HCT116 (cell line): ENCODE measurements at regions not wholly inside any gene's neighbourhood (a gene's known extent, or its start where the extent isn't known, plus 50 kb on each side); places are given as distances from the start of the nearest gene placed in this dataset.

Source experiments
- ATAC-seq: fragments of 200-7000 bp; cut with Tn5 transposase; 2 replicates; pipeline ENCODE4 v1.9.1; 2020; ENCODE audit warnings: mild to moderate bottlenecking, moderate library complexity
- BruUV-seq: library from RNA; stranded (reverse); fragments of 400-500 nt; replicated peaks from 2 replicates; lab custom pipeline; 2021; lab: Mats Ljungman, UMichigan
- CTCF ChIA-PET: fragments of 300-600 bp; sonication (Branson Sonifier 250); formaldehyde crosslinking; loops from one replicate; lab custom pipeline; 2021; ENCODE audit warnings: antibody characterized with exemption; lab: Charles Lee
- POLR2A ChIA-PET: fragments of 300-600, 350-600 bp; sonication (Branson Sonifier 250); formaldehyde crosslinking; loops from one replicate; lab custom pipeline; 2021; ENCODE audit warnings: antibody characterized with exemption; lab: Charles Lee
- RAD21 ChIA-PET, 2 experiments: fragments of 300-600 bp; sonication (Branson Sonifier 250); formaldehyde crosslinking; loops; one replicate each; lab custom pipeline; 2023; ENCODE audit warnings: low total read pairs in 2 of 2; ENCODE audit not compliant: uncharacterized antibody in 2 of 2, unreplicated experiment in 2 of 2, low non-redundant PET in 1 of 2; lab: Charles Lee
- DNase-seq: peaks from one replicate; pipeline ENCODE4 v3.0.0-alpha.2; 2010; ENCODE audit warnings: low read depth, low spot score
- H2AFZ ChIP-seq: fragments of 200-600 bp; shearing (Covaris generic), sonication (generic); 2 replicates; pipeline ENCODE4 v1.6.1; 2017; ENCODE audit warnings: low read depth, mixed run types, mixed read lengths, antibody characterized with exemption, low read length; ENCODE audit not compliant: poor library complexity, severe bottlenecking
- H3K27ac ChIP-seq: 2 replicates; pipeline ENCODE4 v1.5.1; 2012; ENCODE audit warnings: low read depth, low read length
- H3K27me3 ChIP-seq: fragments of 200-600 bp; sonication (generic); 2 replicates; pipeline ENCODE4 v1.6.1; 2016; ENCODE audit warnings: mixed run types, low read length, mixed read lengths; ENCODE audit not compliant: insufficient read depth
- H3K36me3 ChIP-seq, 2 experiments: fragments of 200-500 bp in 1 of 2; fragments of 200-600 bp in 1 of 2; sonication (Bioruptor generic) in 1 of 2; sonication (generic) in 1 of 2; 2 replicates each; pipeline versions ENCODE4 v1.5.1 to v1.6.1; 2014 to 2016; ENCODE audit warnings: low read length in 2 of 2, inconsistent platforms in 1 of 2, mixed read lengths in 1 of 2, mixed run types in 1 of 2; ENCODE audit not compliant: insufficient read depth in 2 of 2, control insufficient read depth in 1 of 2
- H3K4me1 ChIP-seq, 2 experiments: fragments of 200-600 bp in 1 of 2; sonication (generic) in 1 of 2; 2 replicates each; pipeline versions ENCODE4 v1.5.1 to v1.6.1; 2012 to 2017; ENCODE audit warnings: low read length in 2 of 2, inconsistent platforms in 1 of 2, mild to moderate bottlenecking in 1 of 2, mixed read lengths in 1 of 2, mixed run types in 1 of 2, moderate library complexity in 1 of 2; ENCODE audit not compliant: insufficient read depth in 2 of 2, control insufficient read depth in 1 of 2
- H3K4me2 ChIP-seq: fragments of 200-600 bp; sonication (generic); 2 replicates; pipeline ENCODE4 v1.6.1; 2017; ENCODE audit warnings: mixed run types, low read length, mixed read lengths
- H3K4me3 ChIP-seq, 2 experiments: fragments of 200-600 bp in 1 of 2; sonication (generic) in 1 of 2; replicated peaks in 1 of 2; 2 replicates each; pipeline ENCODE4 v1.5.1; 2011 to 2016; ENCODE audit warnings: low read length in 2 of 2, control low read depth in 1 of 2, low read depth in 1 of 2, mild to moderate bottlenecking in 1 of 2, mixed read lengths in 1 of 2, mixed run types in 1 of 2
- H3K79me2 ChIP-seq: fragments of 200-600 bp; sonication (generic); 2 replicates; pipeline ENCODE4 v1.6.1; 2017; ENCODE audit warnings: mild to moderate bottlenecking, mixed run types, low read length, moderate library complexity, mixed read lengths; ENCODE audit not compliant: insufficient read depth
- H3K9ac ChIP-seq: fragments of 200-600 bp; sonication (generic); 2 replicates; pipeline ENCODE4 v1.6.1; 2016; ENCODE audit warnings: low read length, mixed read lengths
- H3K9me2 ChIP-seq: fragments of 200-600 bp; sonication (generic), shearing (Covaris generic); 2 replicates; pipeline ENCODE4 v1.6.1; 2017; ENCODE audit warnings: mixed run types, mild to moderate bottlenecking, moderate library complexity; ENCODE audit not compliant: insufficient read depth
- H3K9me3 ChIP-seq, 2 experiments: fragments of 200-500 bp in 1 of 2; fragments of 200-600 bp in 1 of 2; sonication (Bioruptor generic) in 1 of 2; sonication (generic) in 1 of 2; 2 replicates each; pipeline ENCODE4 v1.6.1; 2014 to 2017; ENCODE audit warnings: low read length in 2 of 2, mixed read lengths in 2 of 2, inconsistent platforms in 1 of 2, low read depth in 1 of 2, mild to moderate bottlenecking in 1 of 2, mixed run types in 1 of 2, moderate library complexity in 1 of 2; ENCODE audit not compliant: control insufficient read depth in 1 of 2, insufficient read depth in 1 of 2
- H4K20me1 ChIP-seq: fragments of 200-600 bp; sonication (generic), shearing (Covaris generic); 2 replicates; pipeline ENCODE4 v1.6.1; 2017; ENCODE audit warnings: mixed run types, mild to moderate bottlenecking, moderate library complexity; ENCODE audit not compliant: insufficient read depth
- CBX3 ChIP-seq: IDR thresholded peaks from 2 replicates; pipeline ENCODE4 v1.6.1; 2012; ENCODE audit warnings: low read depth
- ELF1 ChIP-seq: IDR thresholded peaks from 2 replicates; pipeline ENCODE4 v1.6.1; 2012; ENCODE audit warnings: low read depth, borderline replicate concordance
- EZH2phosphoT487 ChIP-seq: fragments of 200-600 bp; IDR thresholded peaks from 2 replicates; pipeline ENCODE4 v1.6.1; 2018; ENCODE audit warnings: antibody characterized with exemption, borderline replicate concordance
- POLR2AphosphoS5 ChIP-seq: IDR thresholded peaks from 2 replicates; pipeline ENCODE4 v1.6.1; 2011; ENCODE audit warnings: mild to moderate bottlenecking, low read depth, low read length, moderate library complexity
- SIN3A ChIP-seq: IDR thresholded peaks from 2 replicates; pipeline ENCODE4 v1.6.1; 2012; ENCODE audit warnings: low read depth
- SP1 ChIP-seq: IDR thresholded peaks from 2 replicates; pipeline ENCODE4 v1.6.1; 2012; ENCODE audit warnings: low read depth
- YY1 ChIP-seq: IDR thresholded peaks from 2 replicates; pipeline ENCODE4 v1.6.1; 2011; ENCODE audit warnings: low read length, low read depth, moderate library complexity, mild to moderate bottlenecking; ENCODE audit not compliant: insufficient replicate concordance; ENCODE audit errors: extremely low read depth
- intact Hi-C: fragments of 100-400 bp; cut with micrococcal nuclease; formaldehyde crosslinking; loops from 2 replicates; pipeline ENCODE4 v1.10.0; 2022
- TF ChIP-seq, protein P1 (sequence below): IDR thresholded peaks from 2 replicates; pipeline ENCODE4 v1.6.1; 2012; ENCODE audit warnings: low read depth
- TF ChIP-seq, protein P2 (sequence below), 3 experiments: fragments of 200-600 bp in 1 of 3; sonication (generic) in 1 of 3; IDR thresholded peaks in 2 of 3; conservative IDR thresholded peaks in 1 of 3; 2 replicates each; pipeline ENCODE4 v1.5.1; 2012 to 2017; ENCODE audit warnings: low read depth in 2 of 3, low read length in 2 of 3, antibody characterized with exemption in 1 of 3, borderline replicate concordance in 1 of 3, control low read depth in 1 of 3, mild to moderate bottlenecking in 1 of 3, mixed read lengths in 1 of 3, mixed run types in 1 of 3, moderate library complexity in 1 of 3; ENCODE audit not compliant: insufficient read depth in 1 of 3

DNA sequence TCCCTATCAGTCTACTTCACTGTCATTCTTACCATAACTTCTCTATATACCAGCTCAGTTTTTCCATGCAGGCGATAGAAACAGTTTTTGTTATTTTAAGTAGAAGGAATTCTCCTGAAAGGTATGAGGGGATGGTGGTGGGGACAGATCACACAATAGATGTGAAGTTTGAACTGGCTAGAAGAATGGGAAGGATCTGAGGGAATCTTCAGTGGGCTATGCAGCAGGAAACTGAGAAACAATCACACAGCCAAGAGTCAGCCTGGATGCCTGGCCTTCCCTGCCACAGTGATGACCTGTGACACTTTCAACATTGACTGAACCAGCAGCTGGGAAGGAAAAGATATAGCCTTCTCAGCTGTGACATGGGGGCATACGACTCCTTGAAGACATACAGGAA lies 329.1 kb upstream of the GULP1 start:
- H3K27ac ChIP-seq: no peak overlapping the region
- H3K9me3 ChIP-seq: no peaks in the 10 kb centered on the region
- intact Hi-C loops: no loop called here
- no peak overlapping the region for H3K4me3 ChIP-seq
- ChIA-PET CTCF (interaction anchor here (0.6 kb wide), 1 partner anchor 462 kb away, joined by 3 read pairs; no protein-coding TSS in a partner anchor), POLR2A (no interaction called here), RAD21 (no interaction called here)
- H2AFZ ChIP-seq: no peak overlapping the region
- H3K4me1 ChIP-seq: no peaks in the 10 kb centered on the region
- H3K36me3 ChIP-seq: no peaks in the 10 kb centered on the region
- BruUV-seq: no TSS peak
- H3K4me2 ChIP-seq: no peak overlapping the region
- H3K9ac ChIP-seq: no peak overlapping the region
- H3K27me3 ChIP-seq: no peaks in the 10 kb centered on the region
- no peak for DNase-seq
- no peaks in the 10 kb centered on the region for H3K79me2 ChIP-seq
- TF ChIP-seq EZH2phosphoT487 (no peak), SP1 (no peak), YY1 (no peak), SIN3A (no peak), CBX3 (no peak), POLR2AphosphoS5 (no peak), ELF1 (no peak)
- TF ChIP-seq, protein P1, sequence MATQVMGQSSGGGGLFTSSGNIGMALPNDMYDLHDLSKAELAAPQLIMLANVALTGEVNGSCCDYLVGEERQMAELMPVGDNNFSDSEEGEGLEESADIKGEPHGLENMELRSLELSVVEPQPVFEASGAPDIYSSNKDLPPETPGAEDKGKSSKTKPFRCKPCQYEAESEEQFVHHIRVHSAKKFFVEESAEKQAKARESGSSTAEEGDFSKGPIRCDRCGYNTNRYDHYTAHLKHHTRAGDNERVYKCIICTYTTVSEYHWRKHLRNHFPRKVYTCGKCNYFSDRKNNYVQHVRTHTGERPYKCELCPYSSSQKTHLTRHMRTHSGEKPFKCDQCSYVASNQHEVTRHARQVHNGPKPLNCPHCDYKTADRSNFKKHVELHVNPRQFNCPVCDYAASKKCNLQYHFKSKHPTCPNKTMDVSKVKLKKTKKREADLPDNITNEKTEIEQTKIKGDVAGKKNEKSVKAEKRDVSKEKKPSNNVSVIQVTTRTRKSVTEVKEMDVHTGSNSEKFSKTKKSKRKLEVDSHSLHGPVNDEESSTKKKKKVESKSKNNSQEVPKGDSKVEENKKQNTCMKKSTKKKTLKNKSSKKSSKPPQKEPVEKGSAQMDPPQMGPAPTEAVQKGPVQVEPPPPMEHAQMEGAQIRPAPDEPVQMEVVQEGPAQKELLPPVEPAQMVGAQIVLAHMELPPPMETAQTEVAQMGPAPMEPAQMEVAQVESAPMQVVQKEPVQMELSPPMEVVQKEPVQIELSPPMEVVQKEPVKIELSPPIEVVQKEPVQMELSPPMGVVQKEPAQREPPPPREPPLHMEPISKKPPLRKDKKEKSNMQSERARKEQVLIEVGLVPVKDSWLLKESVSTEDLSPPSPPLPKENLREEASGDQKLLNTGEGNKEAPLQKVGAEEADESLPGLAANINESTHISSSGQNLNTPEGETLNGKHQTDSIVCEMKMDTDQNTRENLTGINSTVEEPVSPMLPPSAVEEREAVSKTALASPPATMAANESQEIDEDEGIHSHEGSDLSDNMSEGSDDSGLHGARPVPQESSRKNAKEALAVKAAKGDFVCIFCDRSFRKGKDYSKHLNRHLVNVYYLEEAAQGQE: no peak
- TF ChIP-seq, protein P2, sequence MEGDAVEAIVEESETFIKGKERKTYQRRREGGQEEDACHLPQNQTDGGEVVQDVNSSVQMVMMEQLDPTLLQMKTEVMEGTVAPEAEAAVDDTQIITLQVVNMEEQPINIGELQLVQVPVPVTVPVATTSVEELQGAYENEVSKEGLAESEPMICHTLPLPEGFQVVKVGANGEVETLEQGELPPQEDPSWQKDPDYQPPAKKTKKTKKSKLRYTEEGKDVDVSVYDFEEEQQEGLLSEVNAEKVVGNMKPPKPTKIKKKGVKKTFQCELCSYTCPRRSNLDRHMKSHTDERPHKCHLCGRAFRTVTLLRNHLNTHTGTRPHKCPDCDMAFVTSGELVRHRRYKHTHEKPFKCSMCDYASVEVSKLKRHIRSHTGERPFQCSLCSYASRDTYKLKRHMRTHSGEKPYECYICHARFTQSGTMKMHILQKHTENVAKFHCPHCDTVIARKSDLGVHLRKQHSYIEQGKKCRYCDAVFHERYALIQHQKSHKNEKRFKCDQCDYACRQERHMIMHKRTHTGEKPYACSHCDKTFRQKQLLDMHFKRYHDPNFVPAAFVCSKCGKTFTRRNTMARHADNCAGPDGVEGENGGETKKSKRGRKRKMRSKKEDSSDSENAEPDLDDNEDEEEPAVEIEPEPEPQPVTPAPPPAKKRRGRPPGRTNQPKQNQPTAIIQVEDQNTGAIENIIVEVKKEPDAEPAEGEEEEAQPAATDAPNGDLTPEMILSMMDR (IDR thresholded peaks at IDR 0.05 in 2 of 3, conservative IDR thresholded peaks at IDR 0.05 in 1 of 3; ENCODE audit: borderline replicate concordance in 1 of 3, insufficient read depth in 1 of 3, low read depth in 2 of 3, low read length in 2 of 3): no peak
- no peaks in the 10 kb centered on the region for H3K9me2 ChIP-seq
- no peak for ATAC-seq
- H4K20me1 ChIP-seq: no peaks in the 10 kb centered on the region
